Smooth muscle cell (in vitro differentiated cells): ENCODE measurements at regions not wholly inside any gene's neighbourhood (a gene's known extent, or its start where the extent isn't known, plus 50 kb on each side); places are given as distances from the start of the nearest gene placed in this dataset.

Experiments used
- DNase-seq: peaks from one replicate; lab custom pipeline; 2025; ENCODE audit not compliant: unreplicated experiment; lab: John Stamatoyannopoulos, UW
- H2AFZ ChIP-seq: fragments of 200-600 bp; sonication (generic); 2 replicates; pipeline ENCODE4 v1.6.0; 2016; ENCODE audit warnings: antibody characterized with exemption, low read depth, mild to moderate bottlenecking
- H3F3A ChIP-seq: fragments of 200-600 bp; sonication (generic); 2 replicates; pipeline ENCODE4 v1.6.0; 2017; ENCODE audit warnings: antibody characterized with exemption, low read depth
- H3K27ac ChIP-seq: fragments of 200-600 bp; sonication (generic); 2 replicates; pipeline ENCODE4 v1.5.1; 2016; ENCODE audit warnings: low read depth, mild to moderate bottlenecking
- H3K27me3 ChIP-seq: fragments of 200-600 bp; sonication (generic); 2 replicates; pipeline ENCODE4 v1.6.1; 2016; ENCODE audit warnings: low read depth, mild to moderate bottlenecking
- H3K36me3 ChIP-seq: fragments of 200-600 bp; sonication (generic); 2 replicates; pipeline ENCODE4 v1.5.1; 2016; ENCODE audit warnings: low read depth
- H3K4me1 ChIP-seq: fragments of 200-600 bp; sonication (generic); 2 replicates; pipeline ENCODE4 v1.5.1; 2016; ENCODE audit warnings: low read depth
- H3K4me2 ChIP-seq: fragments of 200-600 bp; sonication (generic); 2 replicates; pipeline ENCODE4 v1.6.0; 2016; ENCODE audit warnings: mild to moderate bottlenecking
- H3K4me3 ChIP-seq: fragments of 200-600 bp; sonication (generic); 2 replicates; pipeline ENCODE4 v1.5.1; 2016; ENCODE audit warnings: mild to moderate bottlenecking
- H3K79me2 ChIP-seq: fragments of 200-600 bp; sonication (generic); 2 replicates; pipeline ENCODE4 v1.6.0; 2016; ENCODE audit warnings: low read depth, mild to moderate bottlenecking
- H3K9ac ChIP-seq: fragments of 200-600 bp; sonication (generic); 2 replicates; pipeline ENCODE4 v1.6.0; 2016; ENCODE audit warnings: low read depth
- H3K9me3 ChIP-seq: fragments of 200-600 bp; sonication (generic); replicated peaks from 2 replicates; pipeline ENCODE4 v1.5.1; 2016; ENCODE audit warnings: low read depth
- H4K20me1 ChIP-seq: fragments of 200-600 bp; sonication (generic); 2 replicates; pipeline ENCODE4 v1.6.0; 2016; ENCODE audit warnings: low read depth
- CTCF ChIP-seq: fragments of 200-600 bp; sonication (generic); IDR thresholded peaks from 2 replicates; pipeline ENCODE4 v1.5.1; 2017; ENCODE audit warnings: borderline replicate concordance, mild to moderate bottlenecking, antibody characterized with exemption; ENCODE audit not compliant: insufficient read depth, poor library complexity, severe bottlenecking
- WGBS: methylation state at CpG from one replicate; pipeline ENCODE4 v1.1.7; 2016; ENCODE audit warnings: low lambda C conversion rate; 5-methylcytosine and 5-hydroxymethylcytosine counted together

- Histone ChIP-seq H3K9ac (no peak overlapping the region), H3K36me3 (no peaks in the 10 kb centered on the region), H3K27ac (no peak overlapping the region), H3K4me3 (no peak overlapping the region), H3F3A (no peaks in the 10 kb centered on the region), H2AFZ (no peak overlapping the region), H3K79me2 (no peaks in the 10 kb centered on the region), H3K27me3 (no peaks in the 10 kb centered on the region), H3K4me1 (no peaks in the 10 kb centered on the region), H3K4me2 (peak overlapping the region; percentile 2), H4K20me1 (no peaks in the 10 kb centered on the region), H3K9me3 (no peaks in the 10 kb centered on the region)
- WGBS, result 12% methylated on average over 1 of the region's 1 CpG
- no peak for DNase-seq
- no peak for TF ChIP-seq CTCF
These were observed 74.0 kb upstream of the CCNG1 start for GRCh38 chr5:163363389-163363788.

- no peaks in the 10 kb centered on the region for H4K20me1 ChIP-seq
- peaks cover 8% of the 10 kb centered on the region for H3F3A ChIP-seq
- H3K9ac ChIP-seq, result no peak overlapping the region
- no peak for DNase-seq
- no peak overlapping the region for H3K27ac ChIP-seq
- no peaks in the 10 kb centered on the region for H3K79me2 ChIP-seq
- H2AFZ ChIP-seq, result no peak overlapping the region
- H3K27me3 ChIP-seq, result no peaks in the 10 kb centered on the region
- no peak for TF ChIP-seq CTCF
- no peaks in the 10 kb centered on the region for H3K9me3 ChIP-seq
- no peak overlapping the region for H3K4me2 ChIP-seq
- H3K36me3 ChIP-seq, result no peaks in the 10 kb centered on the region
- no peaks in the 10 kb centered on the region for H3K4me1 ChIP-seq
- no peak overlapping the region for H3K4me3 ChIP-seq
These were observed 70.6 kb upstream of the CCNG1 start for GRCh38 chr5:163366757-163367156.

GRCh38 chr5:163369776-163370385 is 67.5 kb upstream of the CCNG1 start:
- 20% methylated on average over 1 of the region's 1 CpG for WGBS

More at GRCh38 chr5:163369776-163370385, 67.5 kb upstream of the CCNG1 start:
- Histone ChIP-seq H3K27me3 (no peaks in the 10 kb centered on the region), H3K4me2 (no peak overlapping the region), H3K79me2 (no peaks in the 10 kb centered on the region), H3K4me3 (no peak overlapping the region), H3F3A (peaks cover 17% of the 10 kb centered on the region), H2AFZ (no peak overlapping the region), H3K36me3 (no peaks in the 10 kb centered on the region), H3K4me1 (peaks cover 12% of the 10 kb centered on the region), H3K27ac (no peak overlapping the region), H4K20me1 (no peaks in the 10 kb centered on the region), H3K9me3 (no peaks in the 10 kb centered on the region), H3K9ac (no peak overlapping the region)
- DNase-seq, result no peak
- TF ChIP-seq CTCF, result no peak
